HUDEP-2 (cell line): ENCODE measurements at regions not wholly inside any gene's neighbourhood (a gene's known extent, or its start where the extent isn't known, plus 50 kb on each side); places are given as distances from the start of the nearest gene placed in this dataset.
"Not testable (repeated sequence)": the region's sequence is repeated elsewhere in the genome, so short reads cannot be mapped to it uniquely, and the experiment has no call there.

ENCODE experiments used
- DNase-seq, 76 experiments: peaks; one replicate each; lab custom pipeline; 2025; ENCODE audit not compliant: unreplicated experiment in 76 of 76; lab: John Stamatoyannopoulos, UW

GRCh38 chr12:125538401-125539199 is 473.4 kb downstream of the AACS start:
- DNase-seq, result no peak

DNA sequence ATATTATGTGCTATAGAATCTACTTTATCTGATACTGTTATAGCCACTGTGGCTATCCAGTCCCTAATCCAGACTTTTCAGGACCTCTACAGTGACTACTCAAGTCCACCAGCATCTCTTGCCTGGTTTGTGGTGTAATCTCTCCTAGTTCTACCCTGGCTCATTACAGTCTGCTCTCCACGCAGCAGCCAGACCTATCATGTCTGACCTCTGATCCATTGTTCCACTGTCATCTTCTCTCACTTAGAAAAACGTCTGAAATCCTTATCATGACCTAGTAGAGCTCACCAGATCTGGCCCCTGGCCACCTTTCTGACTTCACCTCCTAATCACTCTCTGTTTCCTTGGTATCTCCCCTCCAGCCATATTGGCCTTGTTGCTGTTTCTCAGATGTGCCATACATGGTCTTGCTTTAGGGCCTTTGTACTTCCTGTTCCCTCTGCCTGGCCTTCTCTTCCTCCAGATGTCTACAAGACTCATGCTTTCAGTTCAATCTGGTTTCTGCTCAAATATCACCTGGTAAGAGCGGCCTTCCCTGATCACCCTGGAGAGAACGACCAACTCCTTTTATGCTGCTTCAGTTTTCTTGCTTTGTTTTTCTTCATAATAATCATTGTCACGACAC is 475.5 kb downstream of the AACS start:
- DNase-seq, result no peak

DNA sequence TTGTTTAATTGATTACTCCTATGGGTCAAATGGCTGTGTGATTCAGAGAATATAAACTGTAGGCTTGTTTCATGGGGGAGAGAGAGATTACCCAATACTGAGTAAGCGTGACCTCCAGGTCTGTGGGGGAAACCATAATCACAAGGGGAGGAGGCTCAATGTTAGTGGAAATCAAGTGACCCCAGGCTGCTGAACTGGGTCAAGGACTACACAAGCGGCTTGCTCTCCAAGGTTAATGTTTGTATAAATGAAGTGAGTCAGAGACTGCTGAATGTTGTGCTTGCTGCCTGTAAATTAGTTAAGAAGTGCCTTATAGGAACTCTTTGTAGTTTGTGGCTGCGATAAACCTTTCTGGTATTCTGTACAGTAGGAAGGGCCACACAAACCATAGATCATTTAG is 479.7 kb downstream of the AACS start:
- DNase-seq, result no peak

- DNase-seq, result no peak
These were observed 483.9 kb downstream of the AACS start for GRCh38 chr12:125549171-125549570.

- peak in 13 of 76 experiments; percentile 1 to 37 (median 11) for DNase-seq
These were observed 484.6 kb downstream of the AACS start for GRCh38 chr12:125549836-125550235.

DNA sequence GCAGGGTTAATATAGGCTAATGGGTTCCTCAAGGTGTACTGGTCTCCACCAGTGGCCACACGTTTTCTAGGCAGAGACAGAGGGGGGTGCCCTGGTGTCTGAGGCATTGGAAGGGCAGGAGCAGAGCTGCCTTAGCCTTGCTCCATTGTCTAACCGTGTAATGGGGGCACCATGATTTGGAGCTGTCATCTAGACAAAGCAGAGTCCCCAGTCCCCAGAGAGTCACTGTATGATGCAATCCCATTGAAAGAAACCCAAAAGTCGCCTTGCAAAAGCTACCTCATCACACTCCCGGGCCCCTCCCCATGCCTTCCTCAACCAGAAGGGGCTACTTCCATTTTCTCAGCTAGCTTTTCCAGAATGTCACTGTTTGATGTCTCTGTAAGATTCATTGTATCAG is 487.1 kb downstream of the AACS start:
- no peak for DNase-seq

DNA sequence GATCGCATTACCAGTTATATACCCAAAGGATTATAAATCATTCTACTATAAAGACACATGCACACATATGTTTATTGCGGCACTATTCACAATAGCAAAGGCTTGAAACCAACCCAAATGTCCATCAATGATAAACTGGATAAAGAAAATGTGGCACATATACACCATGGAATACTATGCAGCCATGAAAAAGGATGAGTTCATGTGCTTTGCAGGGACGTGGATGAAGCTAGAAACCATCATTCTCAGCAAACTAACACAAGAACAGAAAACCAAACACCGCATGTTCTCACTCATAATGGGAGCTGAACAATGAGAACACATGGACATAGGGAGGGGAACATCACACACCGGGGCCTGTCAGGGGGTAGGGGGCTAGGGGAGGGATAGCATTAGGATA is 495.8 kb downstream of the AACS start:
- not testable (repeated sequence) for DNase-seq

- DNase-seq, result no peak
These were observed 499.5 kb downstream of the AACS start for GRCh38 chr12:125564753-125565152.

DNA sequence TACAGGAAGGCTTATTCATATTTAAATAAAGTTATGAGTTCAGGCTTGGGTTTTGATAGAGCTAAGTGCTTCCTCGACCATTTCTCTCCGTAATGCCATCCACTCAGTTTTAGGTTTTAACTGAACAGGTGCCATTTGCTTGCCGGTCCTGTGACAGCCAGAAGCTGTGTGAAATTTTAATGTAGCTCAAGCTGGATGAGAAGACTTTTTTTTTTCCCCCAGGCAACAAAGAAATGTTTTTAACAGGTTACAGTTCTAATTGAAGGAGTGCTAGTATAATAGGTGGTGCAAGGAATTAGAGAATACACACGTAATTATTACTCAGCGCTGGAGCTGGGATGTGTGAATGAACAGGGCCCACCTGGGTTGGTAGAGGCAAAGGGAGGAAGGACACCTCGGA is 502.3 kb downstream of the AACS start:
- no peak for DNase-seq

DNA sequence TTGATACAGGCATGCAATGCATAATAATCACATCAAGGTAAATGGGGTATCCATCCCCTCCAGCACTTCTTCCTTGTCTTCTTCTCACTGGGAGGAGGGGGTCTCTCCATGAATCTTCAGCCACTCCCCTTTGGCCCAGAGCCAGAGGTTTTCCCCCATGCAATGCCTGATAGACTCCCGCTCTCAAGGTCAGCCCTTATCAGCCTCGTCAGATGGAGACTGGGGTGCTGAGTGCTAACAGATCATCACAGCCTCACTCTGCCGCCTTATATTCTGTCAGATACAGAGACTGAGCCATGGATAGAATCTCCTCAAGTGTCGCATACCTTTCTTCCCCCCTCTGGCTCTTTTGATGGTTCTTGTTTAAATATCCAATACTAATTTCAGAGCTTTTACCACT is 503.1 kb downstream of the AACS start:
- no peak for DNase-seq

DNA sequence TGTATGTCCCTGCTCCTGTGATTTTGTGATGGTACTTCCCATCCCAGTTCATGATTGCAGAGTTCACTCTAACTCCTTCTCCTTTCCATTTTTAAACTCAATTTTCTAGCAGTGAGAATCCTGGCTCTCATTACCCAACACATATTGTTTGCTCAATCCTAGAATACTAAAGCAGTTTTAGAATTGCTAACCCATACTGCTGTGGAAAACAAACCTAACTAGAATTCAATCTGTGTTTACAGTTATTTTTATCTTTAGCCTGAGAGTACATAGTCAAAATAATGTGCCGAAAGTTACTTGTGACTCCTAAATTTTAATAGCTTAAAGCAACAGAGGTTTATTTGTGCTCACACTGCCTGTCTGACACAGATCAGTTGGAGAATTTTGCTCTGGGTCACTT is 508.0 kb downstream of the AACS start:
- DNase-seq, result no peak

GRCh38 chr12:125577334-125577733 is 512.1 kb downstream of the AACS start:
- DNase-seq, result no peak

DNA sequence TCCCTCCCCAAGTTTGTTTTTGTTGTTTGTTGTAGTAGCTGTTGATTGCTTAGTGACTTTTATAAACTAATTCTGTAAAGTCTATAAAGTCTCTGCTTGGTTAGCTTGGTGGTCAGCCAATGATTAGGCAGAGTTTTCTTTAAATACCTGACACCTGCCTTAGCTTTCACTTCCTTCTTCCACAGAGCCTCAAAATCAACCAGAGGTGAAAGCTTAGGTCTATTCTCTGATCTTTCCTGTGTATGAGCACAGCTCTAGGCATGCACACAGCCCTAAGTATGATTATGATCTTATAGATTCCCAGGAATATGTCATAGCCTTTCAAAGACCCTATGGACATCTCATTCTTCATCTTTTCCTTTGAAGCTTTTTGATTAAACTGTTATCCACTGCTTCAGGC is 514.7 kb downstream of the AACS start:
- no peak for DNase-seq

GRCh38 chr12:125583071-125583470 is 517.8 kb downstream of the AACS start:
- no peak for DNase-seq

GRCh38 chr12:125586441-125586840 is 521.2 kb downstream of the AACS start:
- DNase-seq, result no peak

DNA sequence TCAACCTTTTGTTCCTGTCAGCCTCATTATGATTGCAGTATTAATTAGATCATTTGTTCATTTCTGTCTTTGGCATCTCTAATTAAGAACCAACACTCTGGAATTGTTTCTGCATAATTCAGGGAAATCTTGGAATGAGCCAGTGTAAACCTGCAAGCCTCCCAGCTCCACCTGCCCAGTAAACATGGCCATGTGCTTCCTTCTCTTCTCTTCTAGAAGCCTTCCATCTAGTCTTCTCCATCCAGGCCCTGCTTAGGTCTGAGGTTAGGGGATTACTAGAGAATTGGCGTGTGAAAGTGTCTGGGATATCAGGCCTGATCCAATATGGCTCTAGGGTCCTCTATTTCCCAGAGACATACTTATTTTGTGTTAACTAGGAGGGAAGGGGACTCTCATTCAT is 528.0 kb downstream of the AACS start:
- no peak for DNase-seq

GRCh38 chr12:125604976-125605375 is 539.7 kb downstream of the AACS start:
- DNase-seq, result no peak

GRCh38 chr12:125606312-125606711 is 541.1 kb downstream of the AACS start:
- DNase-seq, result no peak

GRCh38 chr12:125610292-125610691 is 545.1 kb downstream of the AACS start:
- no peak for DNase-seq

DNA sequence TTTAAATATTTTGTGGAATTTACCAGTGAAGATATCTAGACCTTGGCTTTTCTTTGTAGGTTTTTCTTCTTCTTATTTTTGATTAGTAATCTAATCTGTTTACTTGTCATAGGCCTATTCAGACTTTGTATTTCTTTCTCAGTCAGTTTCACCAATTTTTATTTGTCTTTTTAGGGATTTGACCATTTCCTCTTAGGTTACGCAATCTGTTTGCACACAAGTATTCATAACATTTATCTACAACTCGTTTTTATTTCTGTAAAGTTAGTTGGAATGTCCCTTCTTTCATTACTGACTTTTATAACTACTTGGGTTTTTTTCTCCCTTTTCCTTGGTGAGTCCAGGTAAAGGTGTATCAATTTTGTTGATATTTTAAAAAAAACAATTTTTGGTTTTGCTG is 545.7 kb downstream of the AACS start:
- no peak for DNase-seq

- no peak for DNase-seq
These were observed 548.8 kb downstream of the AACS start for GRCh38 chr12:125614058-125614457.

- DNase-seq, result no peak
These were observed 554.5 kb downstream of the AACS start for GRCh38 chr12:125619723-125620122.
